SK-N-SH treated with all-trans-retinoic acid at 6 μM for 48 hours (cell line): ENCODE measurements at regions not wholly inside any gene's neighbourhood (a gene's known extent, or its start where the extent isn't known, plus 50 kb on each side); places are given as distances from the start of the nearest gene placed in this dataset.

ENCODE experiments used
- OSR1 ChIP-seq: fragments of 250-450 bp; sonication (Bioruptor Pico); IDR thresholded peaks from 2 replicates; pipeline ENCODE4 v1.8.0; 2022; ENCODE audit warnings: moderate library complexity, mild to moderate bottlenecking, inconsistent platforms
- ZFP30 ChIP-seq: fragments of 450-650 bp; formaldehyde crosslinking; IDR thresholded peaks from 2 replicates; pipeline ENCODE4 v1.5.0; 2022; ENCODE audit warnings: mild to moderate bottlenecking, moderate library complexity
- TF ChIP-seq, protein P1 (sequence below): fragments of 250-450 bp; sonication (Bioruptor Pico); IDR thresholded peaks from 2 replicates; pipeline ENCODE4 v1.8.0; 2020; ENCODE audit warnings: mild to moderate bottlenecking, moderate library complexity, borderline replicate concordance

DNA sequence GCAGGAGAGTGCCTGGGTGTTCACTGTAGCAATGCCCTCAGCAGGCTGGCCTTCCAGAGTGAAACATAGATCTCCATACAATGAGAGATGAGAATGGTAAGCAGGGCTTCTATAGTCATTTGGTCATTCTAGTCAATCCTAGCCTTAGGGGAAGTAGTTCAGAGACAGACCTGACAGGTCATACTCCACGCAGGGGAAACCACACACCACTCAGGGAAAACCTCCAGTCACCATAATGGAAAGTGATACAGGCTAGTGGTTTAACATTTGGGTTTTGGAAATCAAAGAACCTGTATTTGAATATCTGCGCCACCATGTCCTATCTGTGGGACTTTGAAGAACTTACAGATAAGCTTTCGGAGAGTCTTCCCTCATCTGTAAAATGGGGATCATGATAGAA lies 425.7 kb upstream of the PPP2R3A start:
- no peak for TF ChIP-seq OSR1 (CRISPR knock-in tag)
- no peak for TF ChIP-seq ZFP30 (CRISPR knock-in tag)
- TF ChIP-seq, protein P1, sequence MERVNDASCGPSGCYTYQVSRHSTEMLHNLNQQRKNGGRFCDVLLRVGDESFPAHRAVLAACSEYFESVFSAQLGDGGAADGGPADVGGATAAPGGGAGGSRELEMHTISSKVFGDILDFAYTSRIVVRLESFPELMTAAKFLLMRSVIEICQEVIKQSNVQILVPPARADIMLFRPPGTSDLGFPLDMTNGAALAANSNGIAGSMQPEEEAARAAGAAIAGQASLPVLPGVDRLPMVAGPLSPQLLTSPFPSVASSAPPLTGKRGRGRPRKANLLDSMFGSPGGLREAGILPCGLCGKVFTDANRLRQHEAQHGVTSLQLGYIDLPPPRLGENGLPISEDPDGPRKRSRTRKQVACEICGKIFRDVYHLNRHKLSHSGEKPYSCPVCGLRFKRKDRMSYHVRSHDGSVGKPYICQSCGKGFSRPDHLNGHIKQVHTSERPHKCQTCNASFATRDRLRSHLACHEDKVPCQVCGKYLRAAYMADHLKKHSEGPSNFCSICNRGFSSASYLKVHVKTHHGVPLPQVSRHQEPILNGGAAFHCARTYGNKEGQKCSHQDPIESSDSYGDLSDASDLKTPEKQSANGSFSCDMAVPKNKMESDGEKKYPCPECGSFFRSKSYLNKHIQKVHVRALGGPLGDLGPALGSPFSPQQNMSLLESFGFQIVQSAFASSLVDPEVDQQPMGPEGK (CRISPR knock-in tag): no peak
